ENCODE measurements at regions not wholly inside any gene's neighbourhood (a gene's known extent, or its start where the extent isn't known, plus 50 kb on each side); places are given as distances from the start of the nearest gene placed in this dataset.

GRCh38 chr5:38667499-38667776, 111.0 kb upstream of the LIFR start:
- no peak overlapping the region for H3K4me3 ChIP-seq (ENCODE audit: low read depth, low read length)
- TF ChIP-seq CTCF (IDR thresholded peaks at IDR 0.05; ENCODE audit: low read depth, low read length, missing control alignments), result no peak
- no peak for DNase-seq (ENCODE audit: low read depth)

GRCh38 chr5:38669361-38669880, 113.0 kb upstream of the LIFR start:
- no peak for TF ChIP-seq CTCF (IDR thresholded peaks at IDR 0.05; ENCODE audit: low read depth, low read length, missing control alignments)
- DNase-seq (ENCODE audit: low read depth), result no peak
- H3K4me3 ChIP-seq (ENCODE audit: low read depth, low read length), result no peak overlapping the region

GRCh38 chr5:38670066-38670465, 113.6 kb upstream of the LIFR start:
- H3K4me3 ChIP-seq (ENCODE audit: low read depth, low read length), result no peak overlapping the region
- DNase-seq (ENCODE audit: low read depth), result no peak
- TF ChIP-seq CTCF (IDR thresholded peaks at IDR 0.05; ENCODE audit: low read depth, low read length, missing control alignments), result no peak

GRCh38 chr5:38670878-38671277, 114.4 kb upstream of the LIFR start:
- no peak for DNase-seq (ENCODE audit: low read depth)
- no peak overlapping the region for H3K4me3 ChIP-seq (ENCODE audit: low read depth, low read length)
- no peak for TF ChIP-seq CTCF (IDR thresholded peaks at IDR 0.05; ENCODE audit: low read depth, low read length, missing control alignments)

- no peak for TF ChIP-seq CTCF (IDR thresholded peaks at IDR 0.05; ENCODE audit: low read depth, low read length, missing control alignments)
- DNase-seq (ENCODE audit: low read depth), result no peak
- no peak overlapping the region for H3K4me3 ChIP-seq (ENCODE audit: low read depth, low read length)
These were observed 115.8 kb upstream of the LIFR start for GRCh38 chr5:38672059-38672788.

- no peak for DNase-seq (ENCODE audit: low read depth)
- TF ChIP-seq CTCF (IDR thresholded peaks at IDR 0.05; ENCODE audit: low read depth, low read length, missing control alignments), result no peak
- no peak overlapping the region for H3K4me3 ChIP-seq (ENCODE audit: low read depth, low read length)
These were observed 117.2 kb upstream of the LIFR start for GRCh38 chr5:38673671-38674071.

- DNase-seq (ENCODE audit: low read depth), result no peak
- TF ChIP-seq CTCF (IDR thresholded peaks at IDR 0.05; ENCODE audit: low read depth, low read length, missing control alignments), result no peak
- no peak overlapping the region for H3K4me3 ChIP-seq (ENCODE audit: low read depth, low read length)
These were observed 119.0 kb upstream of the LIFR start for GRCh38 chr5:38675443-38675842.

Measured in GM12864 (cell line).